ENCODE measurements at regions not wholly inside any gene's neighbourhood (a gene's known extent, or its start where the extent isn't known, plus 50 kb on each side); places are given as distances from the start of the nearest gene placed in this dataset.

DNA sequence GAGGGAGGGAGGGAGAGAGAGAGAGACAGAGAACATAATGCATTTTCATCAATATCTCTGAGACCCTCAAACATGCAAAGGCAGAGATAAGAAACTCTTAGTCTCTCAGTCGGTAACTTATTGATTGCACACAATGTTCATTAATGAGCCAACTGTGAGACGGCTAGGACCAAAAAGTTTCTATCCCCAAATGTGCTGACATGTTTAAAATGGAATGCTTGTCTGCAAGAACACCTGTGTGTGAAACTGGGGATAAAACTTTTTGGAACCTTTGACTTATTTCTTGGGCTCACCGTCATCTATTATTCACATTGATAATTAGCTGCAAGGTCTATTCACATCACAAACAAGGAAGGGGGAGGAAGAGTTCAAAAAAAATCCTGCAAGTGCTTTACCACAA lies 477.9 kb downstream of the STIM2 start:
- TF ChIP-seq CREB1 (IDR thresholded peaks at IDR 0.05; ENCODE audit: low read depth) = no peak
- TF ChIP-seq CTCF (IDR thresholded peaks at IDR 0.05 in 2 of 3, conservative IDR thresholded peaks at IDR 0.05 in 1 of 3; ENCODE audit: control insufficient read depth in 2 of 3, extremely low read depth in 1 of 3, insufficient read depth in 1 of 3, low read depth in 3 of 3, low read length in 3 of 3) = no peak
- no peak for TF ChIP-seq TAF1 (IDR thresholded peaks at IDR 0.05; ENCODE audit: borderline replicate concordance, low read depth, low read length)

All from GM12878 (cell line).